ENCODE measurements at regions not wholly inside any gene's neighbourhood (a gene's known extent, or its start where the extent isn't known, plus 50 kb on each side); places are given as distances from the start of the nearest gene placed in this dataset.

DNA sequence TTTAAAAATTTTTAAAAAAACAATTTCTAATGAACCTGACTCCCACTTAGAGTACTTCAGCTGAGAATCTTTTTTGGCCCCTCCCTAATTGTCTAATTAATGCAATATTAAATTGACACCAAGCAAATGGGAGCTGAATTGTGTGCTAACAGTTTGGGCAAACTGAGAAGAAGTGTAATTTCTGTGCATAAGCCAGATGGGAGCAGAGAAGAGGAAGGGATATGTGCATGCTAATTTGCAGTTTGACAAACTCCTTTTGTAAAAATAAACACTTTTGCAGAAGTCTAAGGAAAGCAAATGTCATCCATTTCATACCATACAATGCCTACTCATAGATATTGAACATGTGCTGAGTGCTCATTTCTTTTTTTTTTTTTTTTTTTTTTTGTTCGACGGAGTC, 332.0 kb downstream of the CYRIA start:
- Histone ChIP-seq H3K27ac (no peak overlapping the region), H3K36me3 (no peaks in the 10 kb centered on the region), H3K4me3 (no peak overlapping the region), H3K27me3 (replicated peaks in 1 of 7) (peaks cover 0 to 8% (median 0%) of the 10 kb centered on the region in 7 donors), H3K4me1 (no peaks in the 10 kb centered on the region), H3K9me3 (peaks cover 0 to 13% (median 2%) of the 10 kb centered on the region in 8 donors)
- WGBS, 5 donors, result 46 to 70% (median 54%) methylated on average over 2 of the region's 2 CpGs
- TF ChIP-seq POLR2A (IDR thresholded peaks at IDR 0.05) (no peak), POLR2AphosphoS5 (IDR thresholded peaks at IDR 0.05) (no peak)
- TF ChIP-seq, protein P1, sequence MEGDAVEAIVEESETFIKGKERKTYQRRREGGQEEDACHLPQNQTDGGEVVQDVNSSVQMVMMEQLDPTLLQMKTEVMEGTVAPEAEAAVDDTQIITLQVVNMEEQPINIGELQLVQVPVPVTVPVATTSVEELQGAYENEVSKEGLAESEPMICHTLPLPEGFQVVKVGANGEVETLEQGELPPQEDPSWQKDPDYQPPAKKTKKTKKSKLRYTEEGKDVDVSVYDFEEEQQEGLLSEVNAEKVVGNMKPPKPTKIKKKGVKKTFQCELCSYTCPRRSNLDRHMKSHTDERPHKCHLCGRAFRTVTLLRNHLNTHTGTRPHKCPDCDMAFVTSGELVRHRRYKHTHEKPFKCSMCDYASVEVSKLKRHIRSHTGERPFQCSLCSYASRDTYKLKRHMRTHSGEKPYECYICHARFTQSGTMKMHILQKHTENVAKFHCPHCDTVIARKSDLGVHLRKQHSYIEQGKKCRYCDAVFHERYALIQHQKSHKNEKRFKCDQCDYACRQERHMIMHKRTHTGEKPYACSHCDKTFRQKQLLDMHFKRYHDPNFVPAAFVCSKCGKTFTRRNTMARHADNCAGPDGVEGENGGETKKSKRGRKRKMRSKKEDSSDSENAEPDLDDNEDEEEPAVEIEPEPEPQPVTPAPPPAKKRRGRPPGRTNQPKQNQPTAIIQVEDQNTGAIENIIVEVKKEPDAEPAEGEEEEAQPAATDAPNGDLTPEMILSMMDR (IDR thresholded peaks at IDR 0.05 in 8 of 11, conservative IDR thresholded peaks at IDR 0.05 in 3 of 11), result no peak
- no peak for DNase-seq
- intact Hi-C loops (cut with DNase I; ENCODE audit: low total_unique reads), result no loop called here

DNA sequence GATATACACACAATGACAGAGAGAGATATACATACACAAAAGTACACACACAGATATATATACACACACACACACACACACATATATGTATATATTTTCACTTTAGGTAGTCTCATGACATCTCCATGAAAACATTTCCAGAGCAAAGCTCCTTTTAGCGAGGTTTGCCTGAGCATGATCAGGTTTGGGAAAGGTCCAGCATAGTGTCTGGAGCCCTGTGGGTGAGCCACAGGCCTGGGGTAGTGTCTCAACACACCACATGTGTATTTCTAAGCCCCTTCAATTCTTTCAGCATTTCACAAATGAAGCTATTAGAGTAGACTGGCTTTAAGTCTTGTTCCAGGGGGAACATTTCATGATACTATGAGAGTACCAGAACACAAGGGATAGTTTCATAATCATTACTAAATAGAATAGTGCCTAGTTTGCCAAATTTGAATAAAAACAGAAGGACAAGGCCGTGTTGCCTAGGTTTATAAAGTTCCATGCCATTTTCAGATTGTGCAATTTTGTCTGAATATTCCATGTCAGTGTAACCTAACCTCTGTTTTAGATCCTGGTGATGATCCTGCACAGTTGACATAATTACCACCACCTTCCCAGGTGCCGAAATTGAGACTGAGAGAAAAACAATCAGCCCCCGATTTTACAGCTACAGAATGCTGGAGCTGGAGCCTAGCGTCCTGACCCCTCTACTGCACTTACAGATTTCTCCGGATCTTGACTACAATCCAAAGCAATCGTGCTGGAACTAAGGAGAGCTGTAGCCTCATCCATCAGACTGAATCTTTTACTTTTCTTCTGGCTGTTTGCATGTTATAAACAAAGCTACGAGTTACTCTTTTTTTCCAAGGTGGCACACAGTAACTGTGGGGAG, 332.7 kb downstream of the CYRIA start:
- 63 to 71% (median 65%) methylated on average over 8 of the region's 8 CpGs for WGBS, 5 donors
- Histone ChIP-seq H3K4me3 (no peak overlapping the region), H3K27ac (no peak overlapping the region), H3K9me3 (peaks cover 0 to 5% (median 0%) of the 10 kb centered on the region in 8 donors), H3K4me1 (no peaks in the 10 kb centered on the region), H3K27me3 (replicated peaks in 1 of 7) (peaks cover 0 to 8% (median 0%) of the 10 kb centered on the region in 7 donors), H3K36me3 (no peaks in the 10 kb centered on the region)
- TF ChIP-seq POLR2AphosphoS5 (IDR thresholded peaks at IDR 0.05), result no peak
- TF ChIP-seq, protein P1 (IDR thresholded peaks at IDR 0.05 in 8 of 11, conservative IDR thresholded peaks at IDR 0.05 in 3 of 11), result no peak
- TF ChIP-seq POLR2A (IDR thresholded peaks at IDR 0.05), result no peak
- intact Hi-C loops (cut with DNase I; ENCODE audit: low total_unique reads), result no loop called here
- no peak for DNase-seq

DNA sequence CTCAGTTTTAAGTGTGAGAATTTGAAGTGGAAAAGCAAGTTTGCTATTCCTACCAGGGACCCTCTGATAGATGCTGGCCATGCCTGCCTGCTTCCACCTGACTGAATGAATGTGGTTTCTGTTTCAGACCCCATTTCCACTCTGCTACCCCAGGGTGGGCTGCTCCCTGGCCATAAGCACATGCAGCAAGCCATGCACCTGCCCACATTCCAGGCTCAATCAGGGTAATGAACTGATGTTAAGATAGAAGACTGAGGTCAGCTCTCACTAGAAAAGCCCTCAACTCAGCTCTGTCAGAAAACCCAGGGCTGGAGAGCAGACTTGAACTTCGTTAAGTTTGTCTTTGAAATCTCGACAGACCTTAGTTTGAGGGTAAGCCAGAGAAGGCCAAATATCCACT, 333.9 kb downstream of the CYRIA start:
- DNase-seq, result no peak
- H3K36me3 ChIP-seq, result no peaks in the 10 kb centered on the region
- TF ChIP-seq, protein P1 (IDR thresholded peaks at IDR 0.05 in 8 of 11, conservative IDR thresholded peaks at IDR 0.05 in 3 of 11), result no peak
- TF ChIP-seq POLR2AphosphoS5 (IDR thresholded peaks at IDR 0.05) (no peak), POLR2A (IDR thresholded peaks at IDR 0.05) (no peak)
- 77 to 90% (median 83%) methylated on average over 1 to 2 of the region's 2 CpGs for WGBS, 5 donors
- intact Hi-C loops (cut with DNase I; ENCODE audit: low total_unique reads), result no loop called here
- no peaks in the 10 kb centered on the region for H3K4me1 ChIP-seq
- no peak overlapping the region for H3K27ac ChIP-seq
- H3K27me3 ChIP-seq (replicated peaks in 1 of 7), result peaks cover 0 to 8% (median 0%) of the 10 kb centered on the region in 7 donors
- no peak overlapping the region for H3K4me3 ChIP-seq
- no peaks in the 10 kb centered on the region for H3K9me3 ChIP-seq

DNA sequence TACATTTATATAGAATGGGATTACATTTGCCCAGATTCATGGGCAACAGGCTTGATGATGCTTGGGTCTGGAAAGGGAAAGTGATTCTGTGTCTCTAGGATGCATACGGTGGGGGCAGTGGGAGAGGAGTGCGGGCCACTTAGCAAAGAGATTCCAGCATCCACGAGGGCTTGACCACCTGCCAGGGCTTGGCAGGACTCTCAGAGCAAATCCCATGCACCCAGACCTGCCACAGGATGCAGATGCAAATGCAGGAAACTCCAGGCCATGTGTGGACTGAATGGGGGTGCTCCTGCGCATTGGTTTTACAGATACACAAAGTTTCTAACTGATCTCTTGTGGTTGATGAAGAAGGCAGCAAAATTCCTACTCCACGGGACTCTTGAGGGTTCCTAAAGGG, 334.7 kb downstream of the CYRIA start:
- Histone ChIP-seq H3K4me3 (no peak overlapping the region), H3K36me3 (no peaks in the 10 kb centered on the region), H3K4me1 (no peaks in the 10 kb centered on the region), H3K27ac (no peak overlapping the region), H3K27me3 (replicated peaks in 1 of 7) (peaks cover 0 to 8% (median 0%) of the 10 kb centered on the region in 7 donors), H3K9me3 (no peaks in the 10 kb centered on the region)
- no peak for DNase-seq
- TF ChIP-seq POLR2AphosphoS5 (IDR thresholded peaks at IDR 0.05), result no peak
- WGBS, 5 donors, result 29 to 47% (median 42%) methylated on average over 5 of the region's 5 CpGs
- intact Hi-C loops (cut with DNase I; ENCODE audit: low total_unique reads), result no loop called here
